Transverse colon (tissue), 4 donors: ENCODE measurements at regions not wholly inside any gene's neighbourhood (a gene's known extent, or its start where the extent isn't known, plus 50 kb on each side); places are given as distances from the start of the nearest gene placed in this dataset.

Experiments
- DNase-seq: peaks from one replicate; pipeline ENCODE4 v3.0.0-alpha.2; 2019
- H3K27ac ChIP-seq, 4 donors: fragments of 200-600 bp; sonication (generic); 2 replicates each; pipeline ENCODE4 v1.5.1; 2016 to 2018; ENCODE audit warnings: inconsistent platforms in 4 of 4
- H3K27me3 ChIP-seq: fragments of 200-600 bp; sonication (generic); 2 replicates; pipeline ENCODE4 v1.5.1; 2017; ENCODE audit warnings: inconsistent platforms
- H3K36me3 ChIP-seq, 4 donors: fragments of 200-600 bp; sonication (generic); 2 replicates each; pipeline ENCODE4 v1.5.1; 2017 to 2019; ENCODE audit warnings: inconsistent platforms in 4 of 4
- H3K4me1 ChIP-seq, 4 donors: fragments of 200-600 bp; sonication (generic); 2 replicates each; pipeline ENCODE4 v1.5.1; 2017 to 2020; ENCODE audit warnings: inconsistent platforms in 4 of 4
- H3K4me3 ChIP-seq, 4 donors: fragments of 200-600 bp; sonication (generic); 1 replicate in 1 of 4; 2 replicates in 3 of 4; pipeline versions ENCODE4 v1.5.1 to v1.6.1; 2017 to 2019; ENCODE audit warnings: inconsistent platforms in 4 of 4
- H3K9me3 ChIP-seq, 2 donors: fragments of 200-600 bp; sonication (generic); 2 replicates each; pipeline ENCODE4 v1.5.1; 2017 to 2019; ENCODE audit warnings: inconsistent platforms in 2 of 2
- CTCF ChIP-seq, 5 experiments: fragments of 200-600 bp in 3 of 5; fragments of 450-650 bp in 2 of 5; sonication (generic) in 3 of 5; IDR thresholded peaks; 1 replicate in 2 of 5; 2 replicates in 3 of 5; pipeline ENCODE4 v1.5.1; 2016 to 2017; ENCODE audit warnings: antibody characterized with exemption in 5 of 5, inconsistent platforms in 3 of 5, mild to moderate bottlenecking in 2 of 5, moderate library complexity in 1 of 5
- EP300 ChIP-seq: sonication (generic); formaldehyde crosslinking; IDR thresholded peaks from one replicate; pipeline ENCODE4 v1.6.1; 2017; ENCODE audit warnings: antibody characterized with exemption, low read depth
- POLR2A ChIP-seq: fragments of 450-650 bp; IDR thresholded peaks from one replicate; pipeline ENCODE4 v1.6.1; 2016; ENCODE audit warnings: antibody characterized with exemption, mild to moderate bottlenecking, moderate library complexity
- POLR2AphosphoS5 ChIP-seq, 3 donors: sonication (generic); formaldehyde crosslinking; IDR thresholded peaks; one replicate each; pipeline ENCODE4 v1.6.1; 2016; ENCODE audit warnings: antibody characterized with exemption in 3 of 3
- WGBS, 2 donors: methylation state at CpG; one replicate each; pipeline ENCODE4 v1.1.5; 2018; ENCODE audit warnings: low coverage in 1 of 2; 5-methylcytosine and 5-hydroxymethylcytosine counted together
- in situ Hi-C, 4 donors: fragments of 200-750 bp; cut with MboI; loops; one replicate each; pipeline versions ENCODE4 v1.15.0 to v1.15.1; 2017; ENCODE audit warnings: low sequenced_read_pairs in 3 of 4, low pct_ligation_motif_present in 1 of 4, low pct_unique_long_range_greater_than_20kb in 1 of 4
- intact Hi-C: fragments of 100-400 bp; cut with DNase I; formaldehyde crosslinking; loops from one replicate; pipeline ENCODE4 v1.15.1; 2023; ENCODE audit warnings: low total_unique reads

- H3K4me1 ChIP-seq, result peaks cover 0 to 7% (median 2%) of the 10 kb centered on the region in 4 donors
- DNase-seq, result no peak
- in situ Hi-C loops (no loop called here), intact Hi-C loops (no loop called here)
- H3K36me3 ChIP-seq, result no peaks in the 10 kb centered on the region
- H3K4me3 ChIP-seq, result no peak overlapping the region
- no peaks in the 10 kb centered on the region for H3K9me3 ChIP-seq
- no peaks in the 10 kb centered on the region for H3K27me3 ChIP-seq
- WGBS, 2 donors, result 72 to 73% methylated on average over 10 of the region's 10 CpGs
- H3K27ac ChIP-seq, result no peak overlapping the region
- no peak for TF ChIP-seq CTCF (IDR thresholded peaks at IDR 0.05)
- no peak for TF ChIP-seq POLR2AphosphoS5 (IDR thresholded peaks at IDR 0.05)
- no peak for TF ChIP-seq EP300
- no peak for TF ChIP-seq POLR2A
Observed at GRCh38 chr3:59424268-59425010, 374.6 kb upstream of the CFAP20DC start.

- 86 to 100% methylated on average over 1 to 11 of the region's 11 CpGs for WGBS, 2 donors
- Histone ChIP-seq H3K4me1 (peaks cover 0 to 7% (median 2%) of the 10 kb centered on the region in 4 donors), H3K36me3 (no peaks in the 10 kb centered on the region), H3K9me3 (no peaks in the 10 kb centered on the region), H3K27me3 (no peaks in the 10 kb centered on the region), H3K27ac (no peak overlapping the region), H3K4me3 (no peak overlapping the region)
- TF ChIP-seq POLR2A (no peak), POLR2AphosphoS5 (IDR thresholded peaks at IDR 0.05) (no peak), CTCF (IDR thresholded peaks at IDR 0.05) (no peak), EP300 (no peak)
- intact Hi-C loops (no loop called here), in situ Hi-C loops (no loop called here)
- no peak for DNase-seq
Observed at GRCh38 chr3:59423707-59424106, 373.9 kb upstream of the CFAP20DC start.

- DNase-seq, result no peak
- intact Hi-C loops (no loop called here), in situ Hi-C loops (no loop called here)
- Histone ChIP-seq H3K27ac (no peak overlapping the region), H3K4me3 (no peak overlapping the region), H3K4me1 (peaks cover 0 to 7% (median 2%) of the 10 kb centered on the region in 4 donors), H3K9me3 (no peaks in the 10 kb centered on the region), H3K27me3 (no peaks in the 10 kb centered on the region), H3K36me3 (no peaks in the 10 kb centered on the region)
- WGBS, 2 donors, result 77 to 83% methylated on average over 1 to 4 of the region's 4 CpGs
- no peak for TF ChIP-seq EP300
- no peak for TF ChIP-seq POLR2AphosphoS5 (IDR thresholded peaks at IDR 0.05)
- no peak for TF ChIP-seq POLR2A
- no peak for TF ChIP-seq CTCF (IDR thresholded peaks at IDR 0.05)
Observed at GRCh38 chr3:59422312-59422711, 372.5 kb upstream of the CFAP20DC start.

GRCh38 chr3:59418836-59419235 lies 369.0 kb upstream of the CFAP20DC start:
- no peaks in the 10 kb centered on the region for H3K9me3 ChIP-seq
- no peaks in the 10 kb centered on the region for H3K4me1 ChIP-seq
- no peak overlapping the region for H3K4me3 ChIP-seq
- WGBS, 2 donors, result 68 to 79% methylated on average over 4 of the region's 4 CpGs
- TF ChIP-seq EP300 (no peak), CTCF (IDR thresholded peaks at IDR 0.05) (no peak), POLR2A (no peak), POLR2AphosphoS5 (IDR thresholded peaks at IDR 0.05) (no peak)
- no peak overlapping the region for H3K27ac ChIP-seq
- intact Hi-C loops (no loop called here), in situ Hi-C loops (no loop called here)
- DNase-seq, result no peak
- H3K27me3 ChIP-seq, result no peaks in the 10 kb centered on the region
- H3K36me3 ChIP-seq, result no peaks in the 10 kb centered on the region
